H9 (cell line): ENCODE measurements at regions not wholly inside any gene's neighbourhood (a gene's known extent, or its start where the extent isn't known, plus 50 kb on each side); places are given as distances from the start of the nearest gene placed in this dataset.

ENCODE experiments used
- DNase-seq: peaks from one replicate; pipeline ENCODE4 v3.0.0-alpha.2; 2017
- H2AFZ ChIP-seq: one replicate; pipeline ENCODE4 v1.6.1; 2013; ENCODE audit warnings: mild to moderate bottlenecking, low read length, control low read depth, moderate library complexity
- H2AK5ac ChIP-seq: 2 replicates; pipeline ENCODE4 v1.6.1; 2013; ENCODE audit warnings: low read length, control low read depth, mixed read lengths; ENCODE audit not compliant: insufficient read length
- H2BK120ac ChIP-seq: one replicate; pipeline ENCODE4 v1.6.1; 2013; ENCODE audit warnings: low read depth, mild to moderate bottlenecking, low read length, control low read depth, inconsistent platforms; ENCODE audit not compliant: poor library complexity, severe bottlenecking
- H2BK12ac ChIP-seq: 2 replicates; pipeline ENCODE4 v1.6.1; 2013; ENCODE audit warnings: low read length, control low read depth, mixed read lengths, low read depth; ENCODE audit not compliant: insufficient read length
- H2BK15ac ChIP-seq: 2 replicates; pipeline ENCODE4 v1.6.1; 2013; ENCODE audit warnings: low read depth, low read length, control low read depth
- H2BK20ac ChIP-seq: one replicate; pipeline ENCODE4 v1.6.1; 2013; ENCODE audit warnings: low read depth, mild to moderate bottlenecking, low read length, control low read depth, inconsistent platforms; ENCODE audit not compliant: poor library complexity, severe bottlenecking
- H2BK5ac ChIP-seq: 2 replicates; pipeline ENCODE4 v1.6.1; 2013; ENCODE audit warnings: low read length, control low read depth, mixed read lengths; ENCODE audit not compliant: insufficient read length
- H3K14ac ChIP-seq: 2 replicates; pipeline ENCODE4 v1.6.1; 2013; ENCODE audit warnings: low read length, control low read depth; ENCODE audit not compliant: insufficient read depth
- H3K18ac ChIP-seq: 2 replicates; pipeline ENCODE4 v1.6.1; 2013; ENCODE audit warnings: low read depth, mild to moderate bottlenecking, mixed read lengths, low read length, control low read depth; ENCODE audit not compliant: insufficient read length
- H3K23ac ChIP-seq: 2 replicates; pipeline ENCODE4 v1.6.1; 2013; ENCODE audit warnings: low read length, control low read depth, mixed read lengths, low read depth; ENCODE audit not compliant: insufficient read length
- H3K23me2 ChIP-seq: 2 replicates; pipeline ENCODE4 v1.6.1; 2013; ENCODE audit warnings: low read depth, mild to moderate bottlenecking, mixed read lengths, low read length, control low read depth; ENCODE audit not compliant: insufficient read length, poor library complexity, severe bottlenecking
- H3K27ac ChIP-seq: 2 replicates; pipeline ENCODE4 v1.5.1; 2013; ENCODE audit warnings: low read length, control low read depth, mixed read lengths, low read depth; ENCODE audit not compliant: insufficient read length
- H3K27me3 ChIP-seq: 2 replicates; pipeline ENCODE4 v1.6.1; 2013; ENCODE audit warnings: low read length, control low read depth, inconsistent platforms; ENCODE audit not compliant: insufficient read depth
- H3K4ac ChIP-seq: 2 replicates; pipeline ENCODE4 v1.6.1; 2013; ENCODE audit warnings: low read depth, mild to moderate bottlenecking, control low read depth, inconsistent platforms, low read length, moderate library complexity
- H3K4me1 ChIP-seq: 2 replicates; pipeline ENCODE4 v1.6.1; 2013; ENCODE audit warnings: low read length, control low read depth, inconsistent platforms; ENCODE audit not compliant: insufficient read depth
- H3K4me2 ChIP-seq: 2 replicates; pipeline ENCODE4 v1.6.1; 2013; ENCODE audit warnings: low read length, control low read depth, mixed read lengths; ENCODE audit not compliant: insufficient read length, insufficient read depth
- H3K56ac ChIP-seq: 2 replicates; pipeline ENCODE4 v1.6.1; 2013; ENCODE audit warnings: low read depth, mild to moderate bottlenecking, mixed read lengths, low read length, control low read depth; ENCODE audit not compliant: insufficient read length
- H3K79me1 ChIP-seq: 2 replicates; pipeline ENCODE4 v1.6.1; 2013; ENCODE audit warnings: low read depth, mild to moderate bottlenecking, moderate library complexity, low read length, control low read depth, inconsistent platforms; ENCODE audit not compliant: insufficient read depth, poor library complexity, severe bottlenecking
- H3K79me2 ChIP-seq: 2 replicates; pipeline ENCODE4 v1.6.1; 2013; ENCODE audit warnings: low read length, control low read depth, inconsistent platforms; ENCODE audit not compliant: insufficient read depth
- H3K9ac ChIP-seq: 2 replicates; pipeline ENCODE4 v1.6.1; 2013; ENCODE audit warnings: low read length, control low read depth, mixed read lengths; ENCODE audit not compliant: insufficient read length; ENCODE audit errors: extremely low read depth
- H3K9me3 ChIP-seq: one replicate; pipeline ENCODE4 v1.6.1; 2013; ENCODE audit warnings: low read depth, low read length, inconsistent platforms; ENCODE audit not compliant: control insufficient read depth
- H3T11ph ChIP-seq: one replicate; pipeline ENCODE4 v1.6.1; 2013; ENCODE audit warnings: mild to moderate bottlenecking, low read length, control low read depth, inconsistent platforms
- H4K20me1 ChIP-seq: one replicate; pipeline ENCODE4 v1.6.1; 2013; ENCODE audit not compliant: control insufficient read depth, insufficient read length, insufficient read depth
- H4K5ac ChIP-seq: 2 replicates; pipeline ENCODE4 v1.6.1; 2013; ENCODE audit warnings: low read depth, mild to moderate bottlenecking, mixed read lengths, low read length, control low read depth; ENCODE audit not compliant: insufficient read length
- H4K8ac ChIP-seq: replicated peaks from 2 replicates; pipeline ENCODE4 v1.6.1; 2013; ENCODE audit warnings: low read length, control low read depth, mixed read lengths, low read depth; ENCODE audit not compliant: insufficient read length
- H4K91ac ChIP-seq: 2 replicates; pipeline ENCODE4 v1.6.1; 2013; ENCODE audit warnings: low read depth, mild to moderate bottlenecking, moderate library complexity, mixed read lengths, low read length, control low read depth; ENCODE audit not compliant: insufficient read length
- H3K27ac Mint-ChIP-seq, 3 experiments: 2 replicates in 2 of 3; 3 replicates in 1 of 3; pipeline ENCODE4 v1.8.0; 2020 to 2021; ENCODE audit warnings: mixed read lengths in 3 of 3, mild to moderate bottlenecking in 1 of 3, moderate library complexity in 1 of 3
- H3K27me3 Mint-ChIP-seq: 2 replicates; pipeline ENCODE4 v1.8.0; 2021; ENCODE audit warnings: low read depth, mild to moderate bottlenecking, moderate library complexity, mixed read lengths
- H3K36me3 Mint-ChIP-seq, 3 experiments: 2 replicates in 2 of 3; 3 replicates in 1 of 3; pipeline ENCODE4 v1.8.0; 2020 to 2021; ENCODE audit warnings: low read depth in 3 of 3, mixed read lengths in 3 of 3; ENCODE audit not compliant: insufficient read depth in 1 of 3
- H3K4me1 Mint-ChIP-seq, 2 experiments: 2 replicates each; pipeline ENCODE4 v1.8.0; 2020; ENCODE audit warnings: mixed read lengths in 2 of 2
- H3K4me3 Mint-ChIP-seq, 2 experiments: 2 replicates in 1 of 2; 3 replicates in 1 of 2; pipeline ENCODE4 v1.8.0; 2020 to 2021; ENCODE audit warnings: mild to moderate bottlenecking in 2 of 2, mixed read lengths in 2 of 2, moderate library complexity in 1 of 2
- H3K9me3 Mint-ChIP-seq, 2 experiments: 2 replicates in 1 of 2; 3 replicates in 1 of 2; pipeline ENCODE4 v1.8.0; 2020; ENCODE audit warnings: mild to moderate bottlenecking in 2 of 2, mixed read lengths in 2 of 2, moderate library complexity in 1 of 2
- CTCF ChIP-seq: fragments of 200-600 bp; sonication (generic); conservative IDR thresholded peaks from 3 replicates; pipeline ENCODE4 v1.8.0; 2021; ENCODE audit warnings: antibody characterized with exemption, mild to moderate bottlenecking
- WGBS: extraction: QIAGEN DNeasy Blood & Tissue Kit; methylation state at CpG from one replicate; pipeline ENCODE4 v1.1.7; 2013; ENCODE audit warnings: missing lambda C conversion rate, low lambda C conversion rate, mixed read lengths; ENCODE audit not compliant: insufficient read length; ENCODE audit errors: extremely low coverage; 5-methylcytosine and 5-hydroxymethylcytosine counted together

GRCh38 chr11:21983431-21983830 lies 209.5 kb upstream of the ANO5 start:
- Mint-ChIP-seq H3K4me1 (peaks cover 3% of the 10 kb centered on the region in 2 experiments; a peak in 2 of 4 replicates), H3K27ac (no peak overlapping the region), H3K9me3 (no peaks in the 10 kb centered on the region), H3K36me3 (no peaks in the 10 kb centered on the region), H3K4me3 (no peak overlapping the region), H3K27me3 (no peaks in the 10 kb centered on the region; the same call in 1 of the 2 replicates)
- Histone ChIP-seq H3K9ac (no peak overlapping the region), H3K4me1 (no peaks in the 10 kb centered on the region), H3K27me3 (no peaks in the 10 kb centered on the region), H2AFZ (no peak overlapping the region), H2AK5ac (no peak overlapping the region), H3K9me3 (no peaks in the 10 kb centered on the region), H2BK20ac (no peak overlapping the region), H3K14ac (no peak overlapping the region), H3K23me2 (no peaks in the 10 kb centered on the region), H3K23ac (no peak overlapping the region), H3K56ac (no peak overlapping the region), H4K91ac (no peak overlapping the region), H2BK15ac (no peak overlapping the region), H3T11ph (no peak overlapping the region), H4K8ac (no peak overlapping the region), H3K27ac (no peak overlapping the region), H2BK5ac (no peak overlapping the region), H3K79me2 (no peaks in the 10 kb centered on the region), H3K4ac (no peak overlapping the region), H4K20me1 (no peaks in the 10 kb centered on the region), H2BK120ac (no peak overlapping the region), H4K5ac (no peak overlapping the region), H3K79me1 (no peaks in the 10 kb centered on the region), H3K18ac (no peak overlapping the region), H3K4me2 (no peak overlapping the region), H2BK12ac (no peak overlapping the region)
- WGBS: no CpG with 5 or more reads among the region's 2 CpGs
- no peak for TF ChIP-seq CTCF
- no peak for DNase-seq
